GM12801 (cell line): ENCODE measurements at regions not wholly inside any gene's neighbourhood (a gene's known extent, or its start where the extent isn't known, plus 50 kb on each side); places are given as distances from the start of the nearest gene placed in this dataset.

Experiments used
- CTCF ChIP-seq: IDR thresholded peaks from one replicate; pipeline ENCODE4 v1.5.1; 2011; ENCODE audit warnings: control low read depth; ENCODE audit not compliant: insufficient read length; ENCODE audit errors: extremely low read depth

GRCh38 chr12:46590991-46591703, 218.6 kb upstream of the SLC38A2 start:
- no peak for TF ChIP-seq CTCF

GRCh38 chr12:46585854-46586621, 213.5 kb upstream of the SLC38A2 start:
- TF ChIP-seq CTCF, result no peak

- no peak for TF ChIP-seq CTCF
These were observed 207.9 kb upstream of the SLC38A2 start for GRCh38 chr12:46580445-46580844.

- TF ChIP-seq CTCF, result no peak
These were observed 206.9 kb upstream of the SLC38A2 start for GRCh38 chr12:46579474-46579873.

- no peak for TF ChIP-seq CTCF
These were observed 205.8 kb upstream of the SLC38A2 start for GRCh38 chr12:46578190-46578982.

- TF ChIP-seq CTCF, result no peak
These were observed 204.6 kb upstream of the SLC38A2 start for GRCh38 chr12:46577063-46577776.

- TF ChIP-seq CTCF, result no peak
These were observed 202.3 kb upstream of the SLC38A2 start for GRCh38 chr12:46574847-46575246.
